ENCODE measurements at regions not wholly inside any gene's neighbourhood (a gene's known extent, or its start where the extent isn't known, plus 50 kb on each side); places are given as distances from the start of the nearest gene placed in this dataset.

DNA sequence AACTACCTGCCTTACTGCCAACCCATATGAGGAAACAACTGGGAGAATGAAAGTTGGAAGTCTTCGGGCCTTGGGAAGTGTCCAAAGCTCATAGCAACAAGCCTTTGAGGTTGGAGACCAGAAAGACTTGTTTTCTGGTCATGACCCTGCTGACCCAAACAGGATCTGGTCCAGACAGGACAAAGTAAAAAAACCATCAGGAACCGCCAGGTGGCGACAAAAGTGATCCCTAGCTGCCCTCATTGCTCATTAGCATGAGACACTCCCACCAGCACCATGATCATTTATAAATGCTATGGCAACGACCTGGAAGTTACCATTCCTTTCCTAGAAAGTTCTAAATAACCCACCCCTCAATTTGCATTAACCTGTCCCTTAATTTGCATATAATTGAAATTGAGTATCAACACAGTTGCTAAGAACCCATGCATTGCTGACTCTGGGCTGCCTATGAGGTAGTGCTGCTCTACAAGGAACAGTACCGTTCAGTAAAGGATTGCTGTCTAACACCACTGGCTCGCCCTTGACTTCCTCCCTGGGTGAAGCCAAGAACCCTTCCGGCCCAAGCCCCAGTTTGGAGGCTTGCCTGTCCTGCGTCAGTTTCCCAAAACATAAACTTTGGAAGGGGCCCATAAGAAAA, 89.0 kb downstream of the URB2 start:
- TF ChIP-seq EZH2 (IDR thresholded peaks at IDR 0.05) (no peak), POLR2AphosphoS5 (IDR thresholded peaks at IDR 0.05; ENCODE audit: borderline replicate concordance, low read depth, low read length) (no peak), FOXP2 (optimal IDR thresholded peaks at IDR 0.05; ENCODE audit: control extremely low read depth, extremely low read length, insufficient read depth) (no peak)
